Fibroblast of skin of right quadriceps (primary cell): ENCODE measurements at regions not wholly inside any gene's neighbourhood (a gene's known extent, or its start where the extent isn't known, plus 50 kb on each side); places are given as distances from the start of the nearest gene placed in this dataset.
A peak's percentile ranks its signal among the peaks of the same experiment; 100 is the strongest.
"Not testable (repeated sequence)": the region's sequence is repeated elsewhere in the genome, so short reads cannot be mapped to it uniquely, and the experiment has no call there.

Experiments
- DNase-seq: peaks from one replicate; pipeline ENCODE4 v3.0.0-alpha.2; 2013

- no peak for DNase-seq
Measured at GRCh38 chr3:176310641-176311040, 886.6 kb downstream of the TBL1XR1 start.

DNA sequence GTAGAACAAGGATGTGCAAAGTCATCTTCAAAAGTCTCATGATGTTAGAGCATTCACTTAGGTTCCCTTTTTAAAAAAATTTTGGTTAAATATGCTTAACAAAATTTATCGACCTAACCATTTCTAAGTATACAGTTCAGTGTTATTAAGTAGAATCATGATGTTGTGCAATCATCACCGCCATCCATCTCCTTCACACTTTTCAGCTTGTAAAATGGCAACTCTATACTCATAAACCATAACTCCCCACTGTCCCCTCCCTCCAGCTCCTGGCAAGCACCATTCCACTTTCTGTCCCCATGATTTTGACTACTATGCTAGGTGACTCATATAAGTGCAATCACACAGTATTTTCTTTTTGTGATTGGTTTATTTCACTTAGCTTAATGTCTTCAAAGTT lies 895.0 kb downstream of the TBL1XR1 start:
- DNase-seq: no peak

DNA sequence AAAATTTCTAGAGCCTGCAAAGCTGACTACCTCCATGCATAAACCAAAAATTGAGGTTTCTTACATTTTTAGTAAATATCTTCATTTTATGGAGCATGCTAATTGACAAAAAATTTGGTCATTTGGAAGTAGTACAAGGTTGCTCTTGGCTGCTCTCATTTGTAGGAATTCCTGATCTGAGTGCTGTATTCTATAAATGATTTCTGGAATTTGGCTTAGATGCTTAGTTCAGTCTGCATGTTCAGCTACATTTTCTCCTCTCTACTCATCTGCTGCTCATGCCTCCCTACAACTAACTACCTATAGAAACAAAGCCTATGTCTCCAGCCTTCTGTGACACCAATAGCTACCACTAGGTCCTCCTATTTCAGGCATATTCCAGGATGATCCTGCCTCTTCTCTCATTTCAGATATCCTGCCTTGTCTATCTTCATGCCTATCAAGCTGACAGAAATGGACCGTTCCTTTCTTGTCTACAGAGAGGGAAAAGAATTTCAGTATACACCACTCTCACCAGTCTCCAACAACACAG lies 901.1 kb downstream of the TBL1XR1 start:
- peak; percentile 11 for DNase-seq

- peak; percentile 4 for DNase-seq
Measured at GRCh38 chr3:176293276-176293675, 904.0 kb downstream of the TBL1XR1 start.

DNA sequence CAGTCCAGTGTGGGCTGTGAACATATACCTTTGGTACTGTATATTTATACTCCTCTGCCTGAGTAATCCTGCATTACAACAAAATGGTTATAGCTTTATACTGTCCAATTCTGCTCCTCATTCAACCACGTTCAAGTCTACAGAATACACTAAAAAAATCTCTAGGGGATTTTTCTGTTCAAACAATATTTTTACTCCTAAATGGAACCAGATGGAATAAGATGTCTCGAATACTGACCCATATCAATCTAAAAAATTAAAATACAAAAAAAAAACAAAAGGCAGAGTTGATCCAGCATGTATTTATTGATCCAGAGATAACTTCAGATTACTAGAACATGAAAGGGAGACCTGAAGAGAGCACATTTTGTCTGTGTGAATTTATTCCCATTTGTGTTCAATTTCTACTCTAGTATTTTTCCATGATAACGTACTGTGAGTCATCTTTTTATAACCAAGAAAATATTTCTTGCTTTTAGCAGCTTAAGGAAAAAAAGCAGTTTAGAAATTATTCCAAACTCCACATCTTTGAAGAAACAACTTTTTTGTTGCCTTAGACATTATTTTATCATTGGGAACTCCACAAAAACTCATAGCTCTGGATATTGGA lies 910.7 kb downstream of the TBL1XR1 start:
- DNase-seq: peak; percentile 13

DNA sequence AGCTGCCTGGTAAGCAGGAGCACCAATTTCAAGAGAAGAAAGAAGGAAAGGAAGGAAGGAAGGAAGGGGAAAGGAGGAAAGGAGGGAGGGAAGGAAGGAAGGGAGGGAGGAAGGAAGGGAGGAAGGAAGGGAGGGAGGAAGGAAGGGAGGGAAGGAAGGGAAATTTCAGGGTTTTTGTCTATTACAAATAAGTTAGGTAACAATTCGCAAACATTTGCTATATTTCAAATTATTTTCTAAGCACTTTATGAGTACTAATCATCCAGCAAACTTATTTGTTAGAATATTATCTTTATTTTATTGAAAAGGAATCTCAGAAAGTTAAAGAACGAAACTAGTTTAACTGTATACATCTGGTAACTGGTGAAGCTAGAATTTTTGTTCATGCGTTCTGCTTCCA lies 921.7 kb downstream of the TBL1XR1 start:
- DNase-seq: no peak

DNA sequence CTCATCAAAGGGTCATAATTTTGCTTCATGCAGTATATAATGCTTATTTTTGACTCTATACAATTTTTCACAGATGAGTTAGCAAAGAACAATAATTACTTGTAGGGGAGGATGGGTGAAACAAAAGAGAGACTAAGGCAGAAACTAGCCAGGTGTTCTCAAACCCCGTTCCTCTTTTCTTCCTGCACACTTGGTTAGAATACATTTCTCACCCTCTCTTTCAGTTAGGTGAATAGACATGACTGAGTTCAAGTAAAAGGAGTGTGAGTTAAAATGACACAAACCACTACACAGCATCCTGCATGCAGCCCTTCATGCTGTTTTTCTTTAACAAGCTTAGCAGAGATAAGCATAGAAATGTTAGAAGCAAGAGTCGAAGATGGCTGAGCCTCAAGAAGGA lies 922.2 kb downstream of the TBL1XR1 start:
- DNase-seq: no peak

DNA sequence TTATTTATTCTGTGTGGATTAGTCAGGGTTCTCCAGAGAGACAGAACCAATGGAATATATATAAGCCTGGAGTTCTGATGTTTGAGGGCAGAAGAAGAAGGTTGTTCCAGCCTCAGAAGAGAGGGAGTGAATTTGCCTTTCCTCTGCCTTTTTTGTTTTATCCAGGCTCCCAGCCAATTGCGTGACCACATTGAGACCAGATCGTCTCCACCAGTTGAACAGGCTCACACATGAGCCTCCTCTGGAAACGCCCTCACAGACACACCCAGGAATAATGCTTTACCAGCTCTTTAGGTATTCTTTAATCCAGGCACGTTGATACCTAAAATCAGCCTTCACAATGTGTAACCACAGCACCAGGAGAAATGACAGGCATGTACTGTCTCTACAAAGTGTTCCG lies 923.1 kb downstream of the TBL1XR1 start:
- DNase-seq: no peak

GRCh38 chr3:176262071-176262470 lies 935.2 kb downstream of the TBL1XR1 start:
- DNase-seq: no peak

DNA sequence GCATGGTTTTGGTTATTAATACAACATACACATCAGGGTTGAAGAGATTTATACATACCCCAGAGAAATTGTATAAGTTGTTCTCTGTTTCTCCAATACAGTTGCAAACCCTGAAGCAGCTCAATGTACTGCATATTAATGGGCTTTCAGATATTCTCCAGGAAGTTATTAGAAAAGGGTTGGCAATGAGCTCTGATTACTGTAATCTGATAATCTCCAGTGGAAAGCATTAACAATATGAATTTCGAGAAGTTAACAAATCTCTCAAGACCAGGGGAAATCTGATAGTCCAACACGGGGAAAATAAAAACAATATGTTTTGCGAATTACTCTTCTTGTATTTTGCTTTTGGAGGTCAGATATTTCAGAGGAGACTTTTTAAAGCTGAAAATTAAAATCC lies 950.1 kb downstream of the TBL1XR1 start:
- no peak for DNase-seq

GRCh38 chr3:176219970-176220369 lies 977.3 kb downstream of the TBL1XR1 start:
- no peak for DNase-seq

- DNase-seq: no peak
Measured at GRCh38 chr3:176214758-176215157, 982.5 kb downstream of the TBL1XR1 start.

DNA sequence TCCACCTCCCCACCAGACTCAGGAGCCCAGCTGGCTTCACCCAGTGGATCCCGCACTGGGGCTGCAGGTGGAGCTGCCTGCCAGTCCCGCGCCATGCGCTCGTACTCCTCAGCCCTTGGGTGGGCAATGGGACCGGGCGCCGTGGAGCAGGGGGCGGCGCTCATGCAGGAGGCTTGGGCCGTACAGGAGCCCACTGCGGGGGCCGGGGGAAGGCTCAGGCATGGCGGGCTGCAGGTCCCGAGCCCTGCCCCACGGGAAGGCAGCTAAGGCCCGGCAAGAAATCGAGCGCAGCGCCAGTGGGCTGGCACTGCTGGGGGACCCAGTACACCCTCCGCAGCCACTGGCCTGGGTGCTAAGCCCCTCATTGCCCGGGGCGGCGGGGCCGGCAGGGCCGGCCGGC lies 984.0 kb downstream of the TBL1XR1 start:
- not testable (repeated sequence) for DNase-seq

DNA sequence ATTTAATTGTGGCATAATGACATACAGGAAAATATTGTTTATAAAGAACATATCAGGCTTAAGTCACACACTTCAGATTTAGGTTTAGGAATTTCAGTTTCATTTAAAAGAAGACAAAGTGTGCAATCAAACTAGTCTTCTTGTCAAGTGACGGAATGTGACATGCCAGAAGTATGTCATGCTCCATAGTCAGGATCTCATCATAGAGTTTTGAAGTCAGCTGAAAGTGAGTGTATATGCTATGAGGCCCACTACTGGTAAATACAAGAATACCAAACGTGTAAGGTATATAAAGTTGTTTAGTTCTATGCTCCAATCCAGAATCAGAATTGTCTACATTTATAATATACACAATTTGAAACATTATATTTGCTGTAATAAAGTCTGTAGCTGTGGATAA lies 988.4 kb downstream of the TBL1XR1 start:
- DNase-seq: no peak

DNA sequence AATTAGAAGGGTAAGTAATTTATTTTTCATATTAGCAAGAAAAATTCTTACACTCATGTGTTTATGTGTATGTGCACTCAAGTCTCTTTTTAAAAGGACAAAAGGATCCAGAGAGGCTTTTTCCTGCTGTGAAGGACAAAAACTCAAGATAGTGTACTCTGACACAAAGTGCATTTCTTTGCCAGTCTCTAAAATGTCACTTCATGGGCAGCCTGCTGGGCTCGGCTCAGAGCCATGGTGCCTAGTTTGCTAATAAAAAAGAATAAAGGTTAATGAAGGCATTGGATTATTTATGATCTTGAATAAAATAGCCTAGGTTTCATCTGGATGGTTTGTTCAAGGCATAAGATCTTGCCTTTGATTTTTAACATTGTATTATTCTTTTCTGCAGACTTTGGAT lies 989.0 kb downstream of the TBL1XR1 start:
- no peak for DNase-seq

DNA sequence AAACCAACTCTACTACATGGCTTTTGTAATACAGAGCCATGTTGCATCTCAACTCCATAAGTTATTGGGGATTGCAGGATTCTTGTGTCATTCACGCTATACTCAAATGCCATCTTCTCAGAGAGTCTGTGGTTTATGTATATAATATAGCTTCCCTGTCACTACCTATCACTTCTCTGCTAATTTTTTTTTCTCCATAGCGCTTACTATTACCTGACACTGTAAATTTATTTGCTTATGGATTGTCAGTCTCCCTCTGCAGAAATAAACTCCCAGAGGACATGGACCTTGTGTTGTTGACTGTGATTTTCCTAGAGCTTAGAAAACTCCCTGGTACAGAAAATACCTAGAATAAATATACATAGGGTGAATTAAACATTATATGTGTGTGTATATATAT lies 990.5 kb downstream of the TBL1XR1 start:
- DNase-seq: no peak

DNA sequence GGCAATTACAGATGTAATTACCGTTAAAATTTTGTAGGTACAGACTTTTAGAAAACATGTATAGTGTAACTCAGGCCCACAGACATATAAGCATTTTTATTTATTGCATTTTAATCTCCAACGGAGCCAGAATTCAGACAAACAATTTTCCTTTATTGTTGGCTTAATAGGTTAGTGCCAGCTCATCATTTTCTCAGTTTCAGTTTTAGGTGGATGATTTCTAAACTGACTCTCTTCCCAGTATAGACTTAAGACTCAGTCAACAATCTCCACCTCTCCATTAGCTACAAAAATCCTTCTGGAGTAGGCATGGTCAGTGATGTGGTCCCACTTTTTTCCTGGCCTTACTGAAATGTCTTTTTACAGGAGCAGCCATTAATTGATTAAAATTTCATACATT lies 994.6 kb downstream of the TBL1XR1 start:
- no peak for DNase-seq

DNA sequence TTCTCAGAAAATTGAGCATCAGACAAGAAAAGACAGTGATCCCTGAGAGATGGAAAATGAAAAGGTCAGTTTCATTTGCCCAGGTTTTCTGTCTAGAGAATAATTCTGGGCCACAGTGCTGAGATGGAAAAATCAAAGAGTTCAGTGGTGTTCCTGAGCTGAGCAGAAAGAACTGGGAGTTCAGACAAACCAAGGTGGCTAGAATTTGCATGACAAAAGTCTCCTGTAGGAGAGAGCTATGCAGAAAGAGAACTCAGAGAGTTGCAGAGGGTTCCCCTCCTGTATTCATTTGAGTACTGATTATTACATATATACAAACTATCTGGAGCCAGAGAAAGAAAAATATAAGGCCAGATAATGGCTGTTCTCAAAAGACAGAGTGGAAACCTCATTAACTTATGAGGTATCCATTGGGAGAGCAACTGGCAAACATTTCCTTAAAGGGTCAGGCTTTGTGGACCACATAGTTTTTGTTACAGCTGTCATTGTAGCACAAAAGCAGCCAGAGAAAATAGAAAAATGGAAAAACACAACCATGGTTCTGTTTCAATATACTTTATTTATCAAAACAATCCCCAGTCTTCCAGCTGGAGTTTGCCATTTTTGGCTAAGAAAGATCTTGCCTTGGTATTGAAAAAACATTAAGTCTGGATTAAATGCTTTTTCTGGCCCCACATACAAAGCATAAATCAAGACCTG lies 1004.1 kb downstream of the TBL1XR1 start:
- no peak for DNase-seq

- DNase-seq: no peak
Measured at GRCh38 chr3:176190755-176191154, 1006.5 kb downstream of the TBL1XR1 start.

- DNase-seq: no peak
Measured at GRCh38 chr3:176183181-176183580, 1014.1 kb downstream of the TBL1XR1 start.

GRCh38 chr3:176174060-176174459 lies 1023.2 kb downstream of the TBL1XR1 start:
- DNase-seq: no peak

DNA sequence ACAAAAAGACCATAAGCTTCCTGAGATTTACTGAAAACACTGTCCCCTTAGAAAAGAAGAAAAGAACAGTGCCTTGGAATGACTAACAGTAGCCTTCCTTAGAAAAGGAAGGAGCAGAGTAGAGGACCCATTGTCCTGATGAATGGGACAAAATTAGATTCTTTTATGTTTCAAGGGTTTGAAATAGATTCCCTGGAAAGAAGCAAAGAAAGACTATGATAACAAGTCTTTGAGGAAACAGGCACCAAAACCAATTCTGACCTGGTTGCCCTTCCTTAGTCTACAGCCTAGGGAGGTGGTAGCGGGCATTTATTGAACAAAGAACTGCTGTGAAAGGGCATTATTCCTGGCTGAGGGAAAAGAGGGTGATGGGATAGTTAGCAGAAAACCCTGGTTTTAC lies 1024.8 kb downstream of the TBL1XR1 start:
- DNase-seq: no peak

GRCh38 chr3:176167272-176167671 lies 1030.0 kb downstream of the TBL1XR1 start:
- no peak for DNase-seq

DNA sequence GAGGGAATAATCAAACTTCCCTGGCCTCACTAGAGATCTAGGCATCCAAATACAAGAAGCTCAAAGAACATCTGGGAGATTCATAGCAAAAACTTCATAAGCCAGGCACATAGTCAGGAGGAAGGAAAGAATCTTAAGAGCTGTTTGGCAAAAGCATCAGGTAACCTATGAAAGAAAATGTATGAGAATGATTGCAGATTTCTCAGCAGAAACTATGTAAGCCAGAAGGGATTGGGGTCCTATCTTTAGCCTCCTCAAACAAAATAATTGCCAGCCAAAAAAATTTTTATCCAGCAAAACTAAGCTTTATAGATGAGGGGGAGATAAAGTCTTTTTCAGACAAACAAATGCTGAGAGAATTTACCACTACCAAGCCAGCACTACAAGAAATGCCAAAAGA lies 1036.3 kb downstream of the TBL1XR1 start:
- no peak for DNase-seq

GRCh38 chr3:176159796-176160195 lies 1037.5 kb downstream of the TBL1XR1 start:
- DNase-seq: peak; percentile 3
